Upper lobe of left lung (tissue), 4 donors: ENCODE measurements at regions not wholly inside any gene's neighbourhood (a gene's known extent, or its start where the extent isn't known, plus 50 kb on each side); places are given as distances from the start of the nearest gene placed in this dataset.

Experiments used
- POLR2A ChIP-seq, 4 donors: fragments of 450-650 bp; IDR thresholded peaks; one replicate each; pipeline ENCODE4 v1.5.1; 2016 to 2017; ENCODE audit warnings: antibody characterized with exemption in 4 of 4, mild to moderate bottlenecking in 2 of 4
- TF ChIP-seq, protein P1 (sequence below), 6 experiments: fragments of 450-650 bp in 4 of 6; fragments of 200-600 bp in 2 of 6; sonication (generic) in 2 of 6; IDR thresholded peaks; one replicate each; pipeline ENCODE4 v1.5.1; 2016 to 2019; ENCODE audit warnings: antibody characterized with exemption in 6 of 6

DNA sequence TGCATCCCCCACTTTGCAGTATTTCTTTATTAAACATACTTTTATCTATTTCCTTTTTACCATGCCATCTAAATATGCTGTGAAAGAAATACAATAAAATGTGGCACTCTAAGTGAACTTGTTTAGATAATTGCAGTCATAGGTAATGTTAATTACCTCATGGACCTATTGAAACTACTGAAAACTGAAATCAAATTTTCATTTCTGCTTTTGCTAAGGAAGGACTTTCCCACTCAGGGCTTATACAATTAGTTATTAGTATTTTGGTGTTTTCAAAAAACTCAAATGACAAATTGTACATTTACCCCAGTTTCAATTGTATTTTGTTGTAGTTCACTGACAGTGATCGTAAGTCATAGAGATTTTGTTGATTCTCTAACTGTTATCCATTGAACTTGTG lies 88.4 kb downstream of the ID4 start:
- no peak for TF ChIP-seq POLR2A (IDR thresholded peaks at IDR 0.05)
- TF ChIP-seq, protein P1, sequence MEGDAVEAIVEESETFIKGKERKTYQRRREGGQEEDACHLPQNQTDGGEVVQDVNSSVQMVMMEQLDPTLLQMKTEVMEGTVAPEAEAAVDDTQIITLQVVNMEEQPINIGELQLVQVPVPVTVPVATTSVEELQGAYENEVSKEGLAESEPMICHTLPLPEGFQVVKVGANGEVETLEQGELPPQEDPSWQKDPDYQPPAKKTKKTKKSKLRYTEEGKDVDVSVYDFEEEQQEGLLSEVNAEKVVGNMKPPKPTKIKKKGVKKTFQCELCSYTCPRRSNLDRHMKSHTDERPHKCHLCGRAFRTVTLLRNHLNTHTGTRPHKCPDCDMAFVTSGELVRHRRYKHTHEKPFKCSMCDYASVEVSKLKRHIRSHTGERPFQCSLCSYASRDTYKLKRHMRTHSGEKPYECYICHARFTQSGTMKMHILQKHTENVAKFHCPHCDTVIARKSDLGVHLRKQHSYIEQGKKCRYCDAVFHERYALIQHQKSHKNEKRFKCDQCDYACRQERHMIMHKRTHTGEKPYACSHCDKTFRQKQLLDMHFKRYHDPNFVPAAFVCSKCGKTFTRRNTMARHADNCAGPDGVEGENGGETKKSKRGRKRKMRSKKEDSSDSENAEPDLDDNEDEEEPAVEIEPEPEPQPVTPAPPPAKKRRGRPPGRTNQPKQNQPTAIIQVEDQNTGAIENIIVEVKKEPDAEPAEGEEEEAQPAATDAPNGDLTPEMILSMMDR (IDR thresholded peaks at IDR 0.05): no peak
